ENCODE measurements at regions not wholly inside any gene's neighbourhood (a gene's known extent, or its start where the extent isn't known, plus 50 kb on each side); places are given as distances from the start of the nearest gene placed in this dataset.

GRCh38 chr11:104221455-104221854 is 57.5 kb upstream of the PDGFD start:
- TF ChIP-seq CTCF (IDR thresholded peaks at IDR 0.05; ENCODE audit: control extremely low read depth in 1 of 3, insufficient read depth in 1 of 3, low read depth in 1 of 3, low read length in 3 of 3) (no peak), CBX5 (IDR thresholded peaks at IDR 0.05; ENCODE audit: low read depth, low read length) (no peak), EZH2 (IDR thresholded peaks at IDR 0.05; ENCODE audit: low read depth, low read length, severe bottlenecking) (no peak), SIRT6 (IDR thresholded peaks at IDR 0.05; ENCODE audit: low read length) (no peak), CHD2 (IDR thresholded peaks at IDR 0.05; ENCODE audit: low read length) (no peak), HDAC2 (IDR thresholded peaks at IDR 0.05; ENCODE audit: borderline replicate concordance in 1 of 2, low read depth in 2 of 2, low read length in 2 of 2) (no peak), SP4 (IDR thresholded peaks at IDR 0.05; ENCODE audit: low read length) (no peak), GABPA (IDR thresholded peaks at IDR 0.05; ENCODE audit: borderline replicate concordance, insufficient read depth, low read length) (no peak), YY1 (IDR thresholded peaks at IDR 0.05; ENCODE audit: low read depth, low read length) (no peak), RNF2 (IDR thresholded peaks at IDR 0.05; ENCODE audit: borderline replicate concordance, low read depth, low read length, missing control alignments, poor library complexity, severe bottlenecking) (no peak)

All from H1 (cell line).